Upper lobe of right lung (tissue), 1 donor: ENCODE measurements at regions not wholly inside any gene's neighbourhood (a gene's known extent, or its start where the extent isn't known, plus 50 kb on each side); places are given as distances from the start of the nearest gene placed in this dataset.

ENCODE experiments used
- ATAC-seq: fragments of 200-7000 bp; cut with Tn5 transposase; one replicate; pipeline ENCODE4 v1.9.1; 2020; ENCODE audit warnings: mild to moderate bottlenecking, moderate library complexity
- DNase-seq: peaks from one replicate; pipeline ENCODE4 v3.0.0-alpha.2; 2020
- H3K27ac ChIP-seq: fragments of 200-600 bp; one replicate; pipeline ENCODE4 v1.8.0; 2022
- H3K27me3 ChIP-seq: fragments of 200-600 bp; one replicate; pipeline ENCODE4 v1.8.0; 2022; ENCODE audit warnings: mild to moderate bottlenecking
- H3K36me3 ChIP-seq: fragments of 200-600 bp; one replicate; pipeline ENCODE4 v1.8.0; 2022
- H3K4me1 ChIP-seq: fragments of 200-600 bp; one replicate; pipeline ENCODE4 v1.8.0; 2022
- H3K4me3 ChIP-seq: fragments of 200-600 bp; one replicate; pipeline ENCODE4 v1.8.0; 2022; ENCODE audit warnings: mild to moderate bottlenecking
- H3K9me3 ChIP-seq: fragments of 200-600 bp; one replicate; pipeline ENCODE4 v1.8.0; 2022
- intact Hi-C: fragments of 100-400 bp; cut with DNase I; formaldehyde crosslinking; loops from one replicate; pipeline ENCODE4 v1.11.0; 2022
- TF ChIP-seq, protein P1 (sequence below): fragments of 200-600 bp; IDR thresholded peaks from one replicate; pipeline ENCODE4 v1.8.0; 2022; ENCODE audit warnings: antibody characterized with exemption
- donor health status: DM: no; HTN: yes; CAD: no; lungs with severe emphysema.

DNA sequence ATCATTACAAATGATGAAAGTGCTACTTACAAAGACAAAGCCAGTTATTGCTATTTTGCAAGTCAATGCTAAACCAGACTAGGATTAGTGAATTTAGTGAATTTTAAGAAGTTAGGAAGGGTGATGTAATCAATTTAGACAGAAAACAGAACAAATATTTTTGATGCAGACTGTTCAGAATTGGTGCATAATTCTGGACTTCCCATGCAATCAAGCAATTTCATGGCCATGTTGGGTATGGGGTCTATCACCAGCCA lies 85.4 kb downstream of the CH25H start:
- Histone ChIP-seq H3K27me3 (no peaks in the 10 kb centered on the region), H3K9me3 (no peaks in the 10 kb centered on the region), H3K36me3 (no peaks in the 10 kb centered on the region), H3K4me3 (no peak overlapping the region), H3K27ac (peak overlapping the region; percentile 14), H3K4me1 (peaks cover 6% of the 10 kb centered on the region)
- DNase-seq (no peak), ATAC-seq (no peak)
- intact Hi-C loops: no loop called here
- TF ChIP-seq, protein P1, sequence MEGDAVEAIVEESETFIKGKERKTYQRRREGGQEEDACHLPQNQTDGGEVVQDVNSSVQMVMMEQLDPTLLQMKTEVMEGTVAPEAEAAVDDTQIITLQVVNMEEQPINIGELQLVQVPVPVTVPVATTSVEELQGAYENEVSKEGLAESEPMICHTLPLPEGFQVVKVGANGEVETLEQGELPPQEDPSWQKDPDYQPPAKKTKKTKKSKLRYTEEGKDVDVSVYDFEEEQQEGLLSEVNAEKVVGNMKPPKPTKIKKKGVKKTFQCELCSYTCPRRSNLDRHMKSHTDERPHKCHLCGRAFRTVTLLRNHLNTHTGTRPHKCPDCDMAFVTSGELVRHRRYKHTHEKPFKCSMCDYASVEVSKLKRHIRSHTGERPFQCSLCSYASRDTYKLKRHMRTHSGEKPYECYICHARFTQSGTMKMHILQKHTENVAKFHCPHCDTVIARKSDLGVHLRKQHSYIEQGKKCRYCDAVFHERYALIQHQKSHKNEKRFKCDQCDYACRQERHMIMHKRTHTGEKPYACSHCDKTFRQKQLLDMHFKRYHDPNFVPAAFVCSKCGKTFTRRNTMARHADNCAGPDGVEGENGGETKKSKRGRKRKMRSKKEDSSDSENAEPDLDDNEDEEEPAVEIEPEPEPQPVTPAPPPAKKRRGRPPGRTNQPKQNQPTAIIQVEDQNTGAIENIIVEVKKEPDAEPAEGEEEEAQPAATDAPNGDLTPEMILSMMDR: no peak

DNA sequence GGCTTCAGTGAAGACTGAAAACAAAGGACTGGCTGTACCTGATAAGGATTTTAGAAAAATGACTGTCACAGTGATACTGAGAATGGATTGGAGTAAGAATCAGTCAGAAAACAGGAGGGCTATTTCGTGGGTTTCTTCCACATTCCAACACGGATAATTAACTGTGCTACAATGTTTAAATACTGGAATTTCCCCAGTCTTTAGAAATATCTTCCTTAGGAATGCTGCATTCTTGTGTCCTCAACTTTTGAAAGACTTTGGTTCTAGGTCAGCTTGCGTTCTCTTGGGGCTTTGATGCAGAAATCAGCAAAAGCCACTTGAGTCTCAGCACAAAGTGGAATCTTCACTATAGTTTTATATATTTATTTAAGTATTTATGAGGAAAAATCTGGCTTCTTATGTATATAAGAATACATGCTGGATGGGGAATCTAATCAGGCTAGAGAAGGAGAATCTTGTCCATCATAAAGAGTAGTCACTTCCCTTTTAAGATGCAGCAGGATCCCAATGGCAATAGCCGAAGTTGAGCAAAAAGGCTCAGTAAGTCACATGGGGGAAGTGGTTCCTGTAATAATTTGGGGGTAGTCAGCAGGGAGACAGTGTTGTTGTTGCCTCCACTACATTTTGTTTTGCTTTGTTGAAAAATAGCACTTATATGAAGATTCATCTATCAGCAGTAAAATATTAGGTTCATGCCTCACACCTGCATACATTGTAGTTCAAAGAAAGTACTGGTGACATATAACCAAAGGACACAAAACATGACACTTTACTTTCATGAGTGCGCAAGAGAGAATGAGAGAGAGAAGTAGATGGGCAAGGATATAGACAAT lies 86.0 kb downstream of the CH25H start:
- Histone ChIP-seq H3K9me3 (no peaks in the 10 kb centered on the region), H3K4me1 (peaks cover 6% of the 10 kb centered on the region), H3K27me3 (no peaks in the 10 kb centered on the region), H3K27ac (peak overlapping the region; percentile 14), H3K36me3 (no peaks in the 10 kb centered on the region), H3K4me3 (no peak overlapping the region)
- ATAC-seq (peak; percentile 65), DNase-seq (no peak)
- TF ChIP-seq, protein P1: no peak
- intact Hi-C loops: no loop called here

DNA sequence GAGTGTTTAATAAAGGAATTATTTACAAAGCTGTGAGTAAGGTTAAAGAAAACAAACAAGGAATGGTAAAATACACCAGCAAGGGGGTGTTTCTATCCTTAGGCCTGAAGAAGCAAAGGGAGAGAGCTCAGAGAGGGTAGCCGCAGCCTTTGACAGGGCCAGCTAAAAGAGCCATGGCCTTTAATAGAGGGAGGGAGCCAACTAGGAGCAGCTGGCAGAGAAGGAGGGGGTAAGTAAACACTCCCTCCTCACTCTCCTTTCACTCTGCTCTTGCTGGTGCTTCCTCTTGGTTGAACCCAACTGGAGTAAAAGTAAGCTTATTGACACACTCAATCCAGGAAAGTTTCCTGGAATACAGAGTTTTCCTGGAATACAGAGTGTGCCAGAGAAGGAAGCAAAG lies 87.5 kb downstream of the CH25H start:
- intact Hi-C loops: no loop called here

DNA sequence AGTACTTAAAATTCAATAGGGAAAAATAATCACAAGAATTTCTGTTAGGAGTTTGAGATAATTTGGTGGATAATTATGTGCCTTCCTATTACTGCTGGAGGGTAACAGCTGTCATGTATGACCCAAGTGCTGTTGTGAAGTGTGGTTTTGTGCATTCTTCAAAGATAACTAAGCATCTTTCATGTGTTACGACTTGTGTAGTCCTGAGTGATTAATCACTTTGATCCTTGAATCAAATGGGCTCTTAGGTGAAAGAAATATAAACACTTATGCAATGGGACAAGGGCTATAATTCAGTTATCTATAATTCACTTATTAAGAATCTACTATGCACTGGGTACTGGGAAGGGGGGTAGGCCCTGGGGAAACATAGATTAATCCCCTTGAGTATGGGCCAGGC lies 89.0 kb downstream of the CH25H start:
- TF ChIP-seq, protein P1: no peak
- Histone ChIP-seq H3K4me1 (peaks cover 6% of the 10 kb centered on the region), H3K27me3 (no peaks in the 10 kb centered on the region), H3K9me3 (no peaks in the 10 kb centered on the region), H3K4me3 (no peak overlapping the region), H3K36me3 (no peaks in the 10 kb centered on the region), H3K27ac (no peak overlapping the region)
- intact Hi-C loops: no loop called here
- no peak for DNase-seq
- no peak for ATAC-seq

More for the DNA sequence above, 87.5 kb downstream of the CH25H start:
- H3K36me3 ChIP-seq: no peaks in the 10 kb centered on the region
- no peaks in the 10 kb centered on the region for H3K9me3 ChIP-seq
- DNase-seq (no peak), ATAC-seq (no peak)
- H3K4me1 ChIP-seq: peaks cover 6% of the 10 kb centered on the region
- no peak overlapping the region for H3K27ac ChIP-seq
- H3K27me3 ChIP-seq: no peaks in the 10 kb centered on the region
- no peak overlapping the region for H3K4me3 ChIP-seq
- TF ChIP-seq, protein P1: no peak

DNA sequence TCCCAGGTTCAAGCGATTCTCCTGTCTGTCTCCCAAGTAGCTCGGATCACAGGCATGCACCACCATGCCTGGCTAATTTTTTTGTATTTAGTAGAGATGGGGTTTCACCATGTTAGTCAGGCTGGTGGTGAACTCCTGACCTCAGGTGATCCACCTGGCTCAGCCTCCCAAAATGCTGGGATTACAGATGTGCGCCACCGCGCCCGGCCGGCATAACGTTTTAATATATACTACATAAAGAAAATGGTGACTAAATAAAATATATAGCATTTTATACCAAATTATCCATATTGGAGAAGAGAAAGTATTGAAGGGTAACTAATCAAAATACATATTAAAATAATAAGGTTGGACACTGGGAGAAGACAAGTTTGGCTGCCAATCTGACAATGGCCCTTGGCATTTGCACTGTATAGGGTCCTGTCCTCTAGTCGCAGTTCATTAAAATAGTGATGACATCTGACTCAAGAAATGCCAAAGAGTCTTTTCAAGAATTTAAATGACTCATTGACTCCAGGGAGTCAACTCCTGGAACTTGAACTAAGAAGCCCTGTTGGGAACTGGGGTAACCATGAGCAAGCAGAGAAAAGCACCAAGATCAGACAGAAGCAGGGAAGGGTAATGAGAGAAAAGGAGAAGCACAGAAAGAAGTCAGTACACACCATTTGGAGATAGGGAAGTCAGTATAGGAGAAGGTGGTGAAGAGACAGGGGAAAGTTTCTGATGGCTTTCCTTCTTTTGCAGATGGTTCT lies 91.1 kb downstream of the CH25H start:
- Histone ChIP-seq H3K9me3 (no peaks in the 10 kb centered on the region), H3K27me3 (no peaks in the 10 kb centered on the region), H3K36me3 (no peaks in the 10 kb centered on the region), H3K27ac (no peak overlapping the region), H3K4me3 (no peak overlapping the region), H3K4me1 (peaks cover 1% of the 10 kb centered on the region)
- DNase-seq (no peak), ATAC-seq (peak; percentile 78)
- TF ChIP-seq, protein P1: no peak
- intact Hi-C loops: no loop called here
